H7 (cell line): ENCODE measurements at regions not wholly inside any gene's neighbourhood (a gene's known extent, or its start where the extent isn't known, plus 50 kb on each side); places are given as distances from the start of the nearest gene placed in this dataset.

Experiments
- DNase-seq: peaks from one replicate; pipeline ENCODE4 v3.0.0; 2012
- H3K27me3 ChIP-seq: 2 replicates; pipeline ENCODE4 v1.6.0; 2011; ENCODE audit warnings: mild to moderate bottlenecking, low read length; ENCODE audit not compliant: control insufficient read depth, insufficient read depth
- H3K36me3 ChIP-seq: replicated peaks from 2 replicates; pipeline ENCODE4 v1.5.1; 2011; ENCODE audit warnings: low read length; ENCODE audit not compliant: control insufficient read depth, insufficient read depth
- H3K4me3 ChIP-seq: 2 replicates; pipeline ENCODE4 v1.5.1; 2011; ENCODE audit warnings: low read depth, mild to moderate bottlenecking, control low read depth, low read length, moderate library complexity; ENCODE audit not compliant: insufficient read depth

DNA sequence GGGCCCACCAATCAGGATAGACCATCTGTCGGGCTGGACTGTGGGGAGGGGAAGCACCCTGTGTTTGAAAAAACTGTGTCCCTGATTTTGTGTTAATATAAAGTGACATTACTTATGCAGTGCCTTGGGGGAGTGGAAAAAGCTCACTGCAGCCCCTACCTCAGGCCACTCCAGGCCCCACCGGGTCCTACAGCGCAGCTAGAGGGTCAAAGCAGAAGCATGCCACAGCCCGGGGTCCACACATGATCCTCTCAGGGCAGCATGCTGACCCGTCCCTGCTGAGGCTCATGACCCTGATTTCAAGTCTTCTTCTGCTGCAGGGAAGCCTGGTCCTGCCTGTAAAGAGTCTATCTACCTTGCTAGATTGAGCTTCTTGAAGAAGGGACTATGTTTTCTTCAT lies 133.0 kb upstream of the PLCB4 start:
- no peaks in the 10 kb centered on the region for H3K36me3 ChIP-seq
- no peak overlapping the region for H3K4me3 ChIP-seq
- DNase-seq: no peak
- H3K27me3 ChIP-seq: no peaks in the 10 kb centered on the region

DNA sequence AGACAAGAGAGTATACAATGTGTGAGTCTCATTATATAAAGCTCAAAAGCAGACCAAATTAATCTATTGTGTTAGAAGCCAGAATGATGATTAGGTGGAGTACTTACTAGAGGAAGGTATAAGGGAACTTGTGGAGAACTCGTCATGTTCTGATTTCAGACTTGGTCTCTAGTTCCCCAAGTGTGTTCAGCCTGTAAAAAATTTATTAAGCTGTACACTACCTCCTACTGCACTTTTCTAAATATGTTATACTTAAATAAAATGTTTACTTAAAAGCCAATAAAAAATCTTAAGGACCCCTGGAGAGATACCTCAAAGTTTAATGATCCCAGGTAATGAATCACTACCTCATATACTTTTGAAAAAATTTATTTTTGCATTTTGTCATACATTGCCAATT lies 130.4 kb upstream of the PLCB4 start:
- Histone ChIP-seq H3K36me3 (no peaks in the 10 kb centered on the region), H3K27me3 (no peaks in the 10 kb centered on the region), H3K4me3 (no peak overlapping the region)
- DNase-seq: no peak

DNA sequence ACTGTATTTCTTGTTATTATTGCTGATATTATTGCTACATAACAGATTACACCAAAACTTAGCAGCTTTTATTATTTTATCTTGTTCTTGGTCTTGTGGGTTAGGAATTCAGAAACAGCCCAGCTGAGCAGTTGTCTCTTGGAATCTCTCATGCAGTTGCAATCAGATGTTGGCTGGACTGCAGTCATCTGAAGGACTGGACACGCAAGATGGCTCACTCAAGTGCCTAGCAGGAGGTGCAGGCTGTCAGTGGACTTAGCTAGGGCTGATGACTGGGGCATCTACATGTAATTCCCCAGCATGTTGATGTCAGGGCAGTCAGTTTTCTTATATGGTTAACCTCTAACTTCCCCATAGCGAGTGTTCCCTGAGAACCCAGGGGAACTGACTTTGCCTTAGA lies 128.6 kb upstream of the PLCB4 start:
- DNase-seq: no peak
- H3K27me3 ChIP-seq: no peaks in the 10 kb centered on the region
- H3K4me3 ChIP-seq: no peak overlapping the region
- no peaks in the 10 kb centered on the region for H3K36me3 ChIP-seq

DNA sequence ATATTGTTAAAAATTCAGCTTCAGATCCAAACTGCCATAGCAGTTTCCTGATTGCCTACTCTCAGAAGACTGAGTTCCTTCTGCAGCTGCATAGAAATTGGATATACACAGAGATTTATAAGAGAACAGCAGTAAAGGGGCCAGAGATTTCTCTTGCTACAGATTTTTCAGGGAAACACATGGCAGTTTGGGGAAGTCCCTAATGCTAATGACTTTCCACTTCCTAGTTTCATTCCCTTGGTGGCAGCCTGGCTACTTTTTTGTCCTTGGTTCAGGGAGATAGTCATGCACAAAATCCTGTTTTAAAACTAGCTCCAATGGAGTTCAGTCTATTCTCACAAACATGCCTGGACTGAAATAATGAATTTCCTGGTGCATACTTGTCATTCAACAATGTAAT lies 125.3 kb upstream of the PLCB4 start:
- Histone ChIP-seq H3K36me3 (no peaks in the 10 kb centered on the region), H3K4me3 (no peak overlapping the region), H3K27me3 (no peaks in the 10 kb centered on the region)
- no peak for DNase-seq

DNA sequence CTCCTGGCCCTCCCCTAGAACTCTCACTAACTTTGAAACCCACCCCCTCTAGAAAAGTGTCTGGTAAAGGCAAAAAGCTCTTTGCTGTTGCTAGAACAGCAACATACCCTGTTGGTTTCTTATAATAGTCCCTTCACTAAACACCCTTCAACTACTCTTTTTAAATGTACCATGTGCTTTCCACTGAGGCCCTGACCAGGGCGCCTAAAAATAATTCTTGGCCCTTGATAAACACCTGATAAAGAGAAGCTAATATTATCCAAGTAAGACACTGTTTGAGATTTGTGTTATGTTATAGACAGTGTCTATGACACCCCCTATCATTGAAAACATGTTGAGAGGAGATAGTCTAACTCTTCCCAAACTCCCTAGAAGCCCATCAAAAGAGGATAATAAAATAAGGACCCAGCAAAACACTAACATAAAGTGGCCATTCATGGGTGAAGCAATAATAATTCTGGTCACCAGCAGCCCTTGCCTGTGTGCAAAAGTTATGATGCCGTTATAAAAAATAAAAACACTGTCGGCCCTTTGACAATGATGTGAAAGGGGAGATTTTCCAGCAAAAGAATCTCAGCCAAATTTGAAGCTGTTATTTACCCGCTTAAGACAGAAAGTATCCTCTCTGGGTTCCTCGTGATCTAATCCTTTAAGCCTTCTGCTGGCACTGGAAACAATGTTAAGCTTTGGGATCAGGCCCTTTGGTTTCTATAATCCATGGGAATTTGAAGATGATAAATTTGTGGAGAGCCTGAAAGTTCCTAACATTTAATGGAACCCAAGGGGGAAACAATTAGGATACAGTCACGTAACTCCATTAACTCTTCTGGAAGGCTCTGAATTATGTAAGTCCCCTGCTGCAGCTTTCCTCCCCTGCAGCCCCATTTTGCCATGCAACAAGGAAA lies 122.6 kb upstream of the PLCB4 start:
- H3K4me3 ChIP-seq: no peak overlapping the region
- no peaks in the 10 kb centered on the region for H3K36me3 ChIP-seq
- H3K27me3 ChIP-seq: no peaks in the 10 kb centered on the region
- DNase-seq: no peak

DNA sequence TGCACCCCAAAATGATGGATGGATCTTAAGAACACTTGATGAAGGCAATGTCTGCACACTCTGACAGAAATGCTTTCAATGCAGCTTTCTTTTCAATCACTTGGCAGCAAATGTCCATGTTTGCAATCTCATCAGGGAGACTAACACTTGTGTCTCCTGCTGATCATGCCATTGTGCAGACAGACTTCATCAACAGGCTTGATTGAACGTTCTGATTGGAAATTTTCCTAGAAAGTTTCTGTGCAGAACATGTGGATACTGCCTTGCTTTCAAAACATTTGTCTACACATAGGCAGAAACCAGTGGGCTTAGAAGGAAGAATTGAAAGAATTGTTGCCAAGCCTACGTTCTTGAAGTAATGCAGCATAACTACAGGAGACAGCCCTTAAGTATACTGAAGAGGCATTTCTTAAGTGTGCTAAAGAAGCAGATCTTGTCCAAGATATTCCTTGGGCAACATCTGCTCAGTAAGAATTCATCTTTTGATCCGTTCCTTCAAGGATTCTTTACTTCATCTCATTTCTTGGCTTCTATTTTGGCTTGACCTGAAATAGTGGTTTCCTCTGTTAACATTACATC lies 120.4 kb upstream of the PLCB4 start:
- Histone ChIP-seq H3K36me3 (no peaks in the 10 kb centered on the region), H3K4me3 (no peak overlapping the region), H3K27me3 (no peaks in the 10 kb centered on the region)
- DNase-seq: no peak

DNA sequence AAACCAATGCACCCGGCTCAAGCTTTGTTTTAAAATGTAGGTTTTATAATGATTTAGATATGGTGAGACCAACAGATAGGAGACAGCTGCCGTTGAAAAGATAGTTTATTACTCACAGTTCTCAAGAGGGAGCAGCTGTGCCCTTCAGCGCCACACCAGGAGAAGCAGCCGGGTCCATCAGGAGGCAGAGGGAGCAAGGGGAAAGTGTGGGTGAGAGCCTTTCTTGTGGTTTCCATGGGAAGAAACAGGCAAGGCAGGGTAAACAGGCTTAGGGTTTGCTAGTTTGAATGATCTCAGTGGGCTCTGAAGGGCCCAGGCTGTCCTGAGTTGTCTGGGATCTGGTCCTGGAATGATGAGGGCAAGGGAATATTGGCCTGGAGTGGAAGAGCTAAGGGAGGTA lies 117.7 kb upstream of the PLCB4 start:
- Histone ChIP-seq H3K4me3 (no peak overlapping the region), H3K36me3 (no peaks in the 10 kb centered on the region), H3K27me3 (no peaks in the 10 kb centered on the region)
- DNase-seq: no peak

DNA sequence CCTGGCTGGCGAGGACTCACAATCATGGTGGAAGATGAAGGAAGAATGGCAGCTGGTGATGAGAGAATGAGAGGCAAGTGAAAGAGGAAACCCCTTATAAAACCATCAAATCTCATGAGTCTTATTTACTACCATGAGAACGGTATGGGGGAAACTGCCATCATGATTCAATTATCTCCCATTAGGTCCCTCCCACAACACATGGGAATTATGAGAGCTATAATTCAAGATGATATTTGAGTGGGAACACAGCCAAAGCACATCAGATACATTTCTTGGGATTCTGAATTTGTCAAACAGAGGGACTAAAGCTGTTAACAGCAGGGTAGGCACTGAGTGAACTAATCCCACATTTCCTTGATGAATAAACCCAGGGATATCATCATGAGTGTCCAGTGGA lies 116.2 kb upstream of the PLCB4 start:
- Histone ChIP-seq H3K36me3 (no peaks in the 10 kb centered on the region), H3K4me3 (no peak overlapping the region), H3K27me3 (no peaks in the 10 kb centered on the region)
- no peak for DNase-seq

DNA sequence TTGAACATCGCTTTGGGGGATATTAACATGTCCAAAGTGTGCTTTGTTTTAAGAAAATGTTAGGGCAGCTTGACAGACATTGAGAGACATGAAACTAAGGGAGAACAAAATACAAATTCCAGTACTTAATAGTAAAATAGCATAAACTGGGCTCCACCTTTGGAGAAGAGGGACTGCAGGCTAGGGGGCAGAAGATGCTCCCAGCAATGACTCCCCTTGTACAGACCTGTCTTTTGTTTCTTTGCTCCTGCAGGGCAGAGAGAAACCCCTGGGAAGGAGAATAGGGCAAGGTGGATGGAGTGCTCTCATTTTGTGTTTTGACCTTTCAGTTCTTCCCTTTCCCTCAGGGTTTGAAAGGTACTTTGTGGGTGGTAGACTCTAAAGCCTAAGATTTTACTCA lies 115.6 kb upstream of the PLCB4 start:
- Histone ChIP-seq H3K4me3 (no peak overlapping the region), H3K27me3 (no peaks in the 10 kb centered on the region), H3K36me3 (no peaks in the 10 kb centered on the region)
- DNase-seq: peak; percentile 47

DNA sequence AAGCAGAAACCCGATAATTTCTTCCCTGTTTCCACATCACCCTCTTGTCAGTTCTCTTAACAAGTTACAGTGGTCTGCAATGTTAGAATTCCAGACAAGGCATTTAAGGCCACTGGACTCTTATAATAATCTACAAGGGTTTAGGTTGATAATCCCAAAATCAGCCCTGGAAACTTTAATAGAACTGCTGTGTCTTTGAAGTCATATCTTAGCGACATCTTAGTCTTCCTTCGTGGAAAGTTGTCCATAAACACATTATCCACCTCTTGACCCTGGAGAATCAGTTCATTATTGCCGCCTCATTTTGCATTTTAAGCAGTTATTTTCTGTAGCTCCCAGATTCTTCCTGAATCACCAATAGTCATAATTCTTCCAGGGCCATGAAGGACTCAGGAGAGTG lies 108.6 kb upstream of the PLCB4 start:
- Histone ChIP-seq H3K4me3 (no peak overlapping the region), H3K36me3 (no peaks in the 10 kb centered on the region), H3K27me3 (no peaks in the 10 kb centered on the region)
- DNase-seq: no peak

DNA sequence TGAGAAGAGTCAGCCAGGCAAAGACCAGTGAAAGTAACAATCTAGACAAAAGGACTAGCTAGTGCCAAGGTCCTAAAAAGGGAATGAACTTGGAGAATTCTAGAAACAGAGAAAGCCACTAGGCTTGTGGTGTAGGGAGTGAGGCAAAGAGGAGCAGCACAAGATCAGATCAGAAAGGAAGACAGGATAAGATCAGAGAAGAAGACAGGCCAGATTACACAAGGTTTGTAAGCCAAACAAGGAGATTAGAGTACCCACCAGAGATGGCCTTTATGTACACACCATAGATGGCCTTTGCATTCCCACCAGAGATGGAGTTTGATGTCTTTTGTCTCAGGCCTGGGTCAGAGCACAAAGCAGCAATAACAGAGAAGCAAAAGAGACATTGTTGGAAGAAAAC lies 105.6 kb upstream of the PLCB4 start:
- Histone ChIP-seq H3K27me3 (no peaks in the 10 kb centered on the region), H3K36me3 (no peaks in the 10 kb centered on the region), H3K4me3 (no peak overlapping the region)
- no peak for DNase-seq

DNA sequence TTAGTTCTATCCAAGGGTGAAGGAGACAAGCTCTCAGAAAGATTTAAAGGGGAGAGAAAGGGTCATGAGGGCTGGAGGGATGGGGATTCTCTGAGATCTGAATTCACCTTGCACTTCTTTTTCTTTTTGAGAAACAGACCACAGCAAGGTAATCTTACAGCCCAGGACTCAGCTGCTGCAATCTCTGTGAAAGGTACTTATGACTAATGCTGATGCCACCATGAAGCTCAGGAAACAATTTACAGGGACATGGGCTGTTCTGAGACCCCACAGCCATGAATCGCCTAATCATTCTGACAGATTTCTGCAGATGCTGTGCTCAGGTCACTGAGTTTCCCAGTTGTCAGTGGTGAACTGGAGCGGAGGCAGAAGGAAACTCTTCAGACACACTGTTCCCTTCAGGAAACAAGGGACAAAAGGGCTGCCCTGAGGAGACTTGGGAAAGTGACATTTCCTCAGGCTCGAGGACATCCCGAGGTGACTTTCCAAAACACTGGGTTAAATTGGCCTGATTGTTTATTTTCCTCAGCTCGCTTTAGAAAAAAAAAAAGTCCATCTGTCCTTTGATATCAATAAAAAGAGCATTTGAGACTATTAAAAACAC lies 103.8 kb upstream of the PLCB4 start:
- Histone ChIP-seq H3K27me3 (no peaks in the 10 kb centered on the region), H3K36me3 (no peaks in the 10 kb centered on the region), H3K4me3 (no peak overlapping the region)
- DNase-seq: no peak

DNA sequence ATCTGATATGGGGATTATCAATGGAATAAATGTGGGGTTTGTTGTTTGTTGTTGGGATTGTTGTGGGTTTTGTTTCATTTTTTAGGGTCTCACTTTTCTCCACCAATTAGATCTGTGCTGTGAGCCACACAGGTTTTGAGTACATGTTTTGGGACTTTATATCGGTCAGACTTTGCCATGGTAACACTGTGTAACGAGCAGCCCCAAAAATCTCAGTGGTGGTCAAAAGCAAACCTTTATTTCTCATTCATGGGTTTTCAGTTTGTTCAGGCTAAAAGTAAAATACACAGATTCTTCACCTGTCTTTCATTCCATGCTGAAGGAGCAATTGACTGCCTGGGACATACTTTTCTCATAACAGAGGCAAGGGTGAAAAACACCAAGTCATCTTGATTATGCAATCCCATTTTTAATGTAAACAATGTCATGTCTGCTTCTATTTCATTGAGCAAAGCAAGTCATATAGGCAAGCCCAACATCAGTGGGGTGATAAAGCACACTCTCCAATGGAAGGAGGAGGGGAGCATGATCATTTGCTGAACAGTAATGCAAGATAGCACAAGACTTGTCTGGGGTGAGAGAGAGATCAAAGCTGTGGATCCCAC lies 101.1 kb upstream of the PLCB4 start:
- no peak for DNase-seq
- Histone ChIP-seq H3K36me3 (no peaks in the 10 kb centered on the region), H3K4me3 (no peak overlapping the region), H3K27me3 (no peaks in the 10 kb centered on the region)

DNA sequence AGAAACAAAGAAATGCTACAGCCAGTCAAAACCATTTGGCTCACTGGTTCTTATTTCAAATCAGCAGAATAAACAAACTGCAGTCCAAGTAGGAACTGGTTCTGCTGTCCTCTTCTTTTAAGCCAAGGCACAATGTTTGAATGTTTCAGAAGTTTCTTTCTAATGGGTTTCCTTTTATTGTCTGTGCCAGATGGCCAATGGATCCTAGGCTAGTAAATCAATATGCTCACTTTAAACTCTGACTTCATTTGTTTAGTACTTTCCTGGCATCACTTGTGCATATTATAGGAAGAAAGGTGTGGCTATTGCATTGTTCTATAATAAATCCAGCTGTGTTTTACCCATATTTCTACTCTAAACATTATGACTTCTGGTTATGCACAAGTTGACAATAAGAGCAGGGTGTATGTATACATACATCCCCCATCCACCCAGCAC lies 99.7 kb upstream of the PLCB4 start:
- H3K27me3 ChIP-seq: no peaks in the 10 kb centered on the region
- H3K36me3 ChIP-seq: no peaks in the 10 kb centered on the region
- DNase-seq: no peak
- H3K4me3 ChIP-seq: no peak overlapping the region
